Fibroblast of lung (primary cell): ENCODE measurements at regions not wholly inside any gene's neighbourhood (a gene's known extent, or its start where the extent isn't known, plus 50 kb on each side); places are given as distances from the start of the nearest gene placed in this dataset.

ENCODE experiments used
- CTCF ChIP-seq, 2 donors: IDR thresholded peaks in 1 of 2; conservative IDR thresholded peaks in 1 of 2; 1 replicate in 1 of 2; 2 replicates in 1 of 2; pipeline ENCODE4 v1.5.1; 2011 to 2012; ENCODE audit warnings: low read length in 2 of 2, control low read depth in 1 of 2, inconsistent platforms in 1 of 2, low read depth in 1 of 2, mild to moderate bottlenecking in 1 of 2
- EZH2 ChIP-seq: IDR thresholded peaks from 2 replicates; pipeline ENCODE4 v1.5.1; 2012; ENCODE audit warnings: low read length, control low read depth, mild to moderate bottlenecking; ENCODE audit errors: missing control alignments

DNA sequence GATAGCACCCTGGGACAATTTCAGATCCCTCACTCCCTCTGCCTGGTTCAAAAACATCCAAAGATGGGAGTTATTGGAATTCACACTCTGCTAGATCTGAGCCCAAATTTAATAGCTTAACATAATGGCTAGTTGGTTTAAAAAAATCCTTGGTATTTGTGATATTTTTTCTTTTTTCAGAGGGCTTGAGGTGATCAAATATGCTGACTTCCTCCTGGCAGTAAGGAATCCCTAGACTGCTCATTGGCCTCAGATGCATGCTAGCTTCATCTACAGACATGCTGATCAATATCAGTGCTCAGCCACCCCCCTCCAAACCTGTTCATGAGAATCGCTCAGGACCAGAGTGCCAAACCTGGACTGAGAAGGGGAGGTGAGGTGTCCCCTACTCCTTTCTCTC, 74.7 kb upstream of the PLPP4 start:
- TF ChIP-seq CTCF (conservative IDR thresholded peaks at IDR 0.05 in 1 of 2, IDR thresholded peaks at IDR 0.05 in 1 of 2; ENCODE audit: low read depth in 1 of 2, low read length in 2 of 2): no peak
- no peak for TF ChIP-seq EZH2
